ENCODE measurements at regions not wholly inside any gene's neighbourhood (a gene's known extent, or its start where the extent isn't known, plus 50 kb on each side); places are given as distances from the start of the nearest gene placed in this dataset.

GRCh38 chr12:98397323-98398105 is 117.9 kb upstream of the TMPO start:
- TF ChIP-seq, protein P1, sequence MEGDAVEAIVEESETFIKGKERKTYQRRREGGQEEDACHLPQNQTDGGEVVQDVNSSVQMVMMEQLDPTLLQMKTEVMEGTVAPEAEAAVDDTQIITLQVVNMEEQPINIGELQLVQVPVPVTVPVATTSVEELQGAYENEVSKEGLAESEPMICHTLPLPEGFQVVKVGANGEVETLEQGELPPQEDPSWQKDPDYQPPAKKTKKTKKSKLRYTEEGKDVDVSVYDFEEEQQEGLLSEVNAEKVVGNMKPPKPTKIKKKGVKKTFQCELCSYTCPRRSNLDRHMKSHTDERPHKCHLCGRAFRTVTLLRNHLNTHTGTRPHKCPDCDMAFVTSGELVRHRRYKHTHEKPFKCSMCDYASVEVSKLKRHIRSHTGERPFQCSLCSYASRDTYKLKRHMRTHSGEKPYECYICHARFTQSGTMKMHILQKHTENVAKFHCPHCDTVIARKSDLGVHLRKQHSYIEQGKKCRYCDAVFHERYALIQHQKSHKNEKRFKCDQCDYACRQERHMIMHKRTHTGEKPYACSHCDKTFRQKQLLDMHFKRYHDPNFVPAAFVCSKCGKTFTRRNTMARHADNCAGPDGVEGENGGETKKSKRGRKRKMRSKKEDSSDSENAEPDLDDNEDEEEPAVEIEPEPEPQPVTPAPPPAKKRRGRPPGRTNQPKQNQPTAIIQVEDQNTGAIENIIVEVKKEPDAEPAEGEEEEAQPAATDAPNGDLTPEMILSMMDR (IDR thresholded peaks at IDR 0.05; ENCODE audit: insufficient read depth, low read length, poor library complexity, severe bottlenecking) = peak; percentile 83
- TF ChIP-seq EZH2phosphoT487 (conservative IDR thresholded peaks at IDR 0.05; ENCODE audit: low read length) = no peak
